Jurkat, Clone E6-1 (cell line): ENCODE measurements at regions not wholly inside any gene's neighbourhood (a gene's known extent, or its start where the extent isn't known, plus 50 kb on each side); places are given as distances from the start of the nearest gene placed in this dataset.

ENCODE experiments used
- DNase-seq: peaks from one replicate; pipeline ENCODE4 v3.0.0-alpha.2; 2011; ENCODE audit warnings: low read depth, low spot score
- H3K4me3 ChIP-seq: 2 replicates; pipeline ENCODE4 v1.5.1; 2011; ENCODE audit warnings: mild to moderate bottlenecking, low read length, control low read depth, moderate library complexity

DNA sequence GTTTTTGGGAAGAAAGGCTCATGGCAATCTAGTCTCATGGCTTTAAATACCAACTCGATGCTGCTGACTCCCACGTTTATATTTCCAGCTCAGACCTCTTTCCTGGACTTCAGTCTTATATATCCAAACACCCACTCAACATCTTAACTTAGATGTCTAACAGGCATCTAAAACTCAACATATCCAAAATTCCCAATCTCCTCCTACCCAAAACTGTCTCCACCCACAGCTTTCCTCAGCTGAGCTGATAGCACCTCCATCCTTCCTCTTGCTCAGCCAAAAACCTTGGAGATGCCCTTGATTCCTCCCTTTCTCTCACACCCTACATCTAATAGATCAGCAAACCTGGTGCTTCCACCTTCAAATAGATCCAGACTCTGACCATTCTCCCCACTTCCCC lies 202.5 kb downstream of the TLE3 start:
- no peak overlapping the region for H3K4me3 ChIP-seq

DNA sequence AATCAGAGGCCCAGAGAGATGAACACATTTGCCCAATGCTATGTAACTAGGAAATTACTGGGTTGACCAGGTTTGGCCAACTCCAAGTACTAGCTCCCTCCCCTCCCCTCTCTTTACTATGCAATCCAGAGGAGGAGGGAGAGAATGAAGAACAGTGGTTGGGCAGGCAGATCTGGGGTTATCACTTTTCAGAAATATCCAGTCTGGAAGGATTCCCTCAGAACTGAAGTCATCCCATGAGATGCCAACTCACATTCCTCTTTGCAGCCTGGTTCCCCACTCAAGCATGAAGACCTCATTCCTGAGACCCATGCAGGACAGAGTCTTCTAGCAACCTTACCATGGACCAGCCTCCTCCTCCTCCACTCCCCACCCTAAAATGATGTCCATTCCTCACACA lies 201.1 kb downstream of the TLE3 start:
- no peak overlapping the region for H3K4me3 ChIP-seq
- DNase-seq, result no peak

More for the DNA sequence above, 202.5 kb downstream of the TLE3 start:
- no peak for DNase-seq

DNA sequence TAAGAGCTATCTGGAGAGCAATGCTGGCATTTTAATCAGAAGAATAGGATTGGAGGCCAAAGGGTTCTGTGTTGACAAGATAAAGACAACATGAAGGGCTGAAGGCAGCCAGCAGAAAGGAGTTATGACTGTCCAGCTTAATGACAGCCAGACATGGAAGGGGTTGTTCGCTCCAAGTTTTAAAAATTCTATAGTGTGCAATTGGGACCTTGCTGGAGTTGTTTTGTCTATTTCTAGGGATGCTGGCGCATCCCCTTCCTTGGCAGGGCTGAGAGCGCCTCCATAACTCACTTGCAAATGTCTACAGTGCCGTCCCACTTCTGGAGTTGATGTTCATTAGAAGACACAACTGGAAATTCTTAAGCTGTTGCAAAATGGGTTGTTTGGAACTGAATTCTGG lies 200.7 kb downstream of the TLE3 start:
- H3K4me3 ChIP-seq, result no peak overlapping the region
- no peak for DNase-seq

DNA sequence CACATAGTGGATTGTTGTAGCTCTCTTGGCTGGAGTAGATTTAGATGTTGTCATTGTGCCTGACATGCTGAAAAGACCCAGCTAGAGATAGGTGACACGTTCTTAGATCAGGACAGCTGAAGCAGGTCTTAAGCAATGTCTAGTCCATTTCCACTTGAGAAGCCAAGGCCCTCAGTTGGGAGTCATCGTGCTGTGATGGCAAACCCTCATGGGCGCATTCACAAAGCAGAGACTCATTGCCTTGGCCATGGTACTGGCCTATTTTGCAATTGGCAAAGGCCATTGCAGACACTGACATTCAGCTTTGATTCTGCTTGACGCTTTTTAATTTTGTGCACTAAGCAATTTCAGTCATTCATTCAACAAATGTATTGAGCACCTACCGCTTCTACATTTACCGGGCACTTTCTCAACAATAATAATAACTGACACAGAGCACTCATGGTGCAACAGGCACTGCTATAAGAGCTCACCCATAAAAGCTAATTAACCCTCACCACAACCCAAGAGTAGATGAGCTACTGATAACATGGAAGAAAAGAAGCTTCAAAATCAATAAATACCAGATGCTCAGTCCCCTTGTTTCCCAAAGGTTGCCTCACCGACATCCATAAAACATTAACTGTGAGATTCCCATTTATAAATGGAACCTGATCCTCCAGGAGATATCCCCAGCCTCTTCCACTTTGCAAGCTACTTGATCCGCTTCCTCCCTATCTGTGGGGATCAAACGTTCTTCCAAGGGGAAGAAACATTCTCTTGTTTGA lies 200.1 kb downstream of the TLE3 start:
- no peak for DNase-seq
- H3K4me3 ChIP-seq, result no peak overlapping the region

DNA sequence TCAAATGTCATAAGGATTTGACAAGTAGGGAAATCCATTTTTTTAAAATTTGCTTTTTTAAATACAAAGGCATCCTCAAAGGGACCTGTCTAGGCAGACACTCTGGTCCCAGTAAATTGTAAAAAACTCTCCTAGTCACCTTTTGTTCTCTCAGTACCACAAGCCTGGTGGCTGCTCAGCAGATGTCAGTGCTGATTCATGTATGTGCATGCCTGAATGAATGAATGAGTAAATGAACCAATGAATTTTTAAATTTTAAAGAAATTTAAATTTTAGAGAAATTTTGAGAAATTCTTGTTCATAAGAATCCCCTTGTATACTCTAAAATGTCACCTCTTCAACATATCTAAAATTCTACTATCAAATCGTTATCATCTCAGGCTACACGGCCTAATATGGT lies 199.5 kb downstream of the TLE3 start:
- DNase-seq, result no peak

DNA sequence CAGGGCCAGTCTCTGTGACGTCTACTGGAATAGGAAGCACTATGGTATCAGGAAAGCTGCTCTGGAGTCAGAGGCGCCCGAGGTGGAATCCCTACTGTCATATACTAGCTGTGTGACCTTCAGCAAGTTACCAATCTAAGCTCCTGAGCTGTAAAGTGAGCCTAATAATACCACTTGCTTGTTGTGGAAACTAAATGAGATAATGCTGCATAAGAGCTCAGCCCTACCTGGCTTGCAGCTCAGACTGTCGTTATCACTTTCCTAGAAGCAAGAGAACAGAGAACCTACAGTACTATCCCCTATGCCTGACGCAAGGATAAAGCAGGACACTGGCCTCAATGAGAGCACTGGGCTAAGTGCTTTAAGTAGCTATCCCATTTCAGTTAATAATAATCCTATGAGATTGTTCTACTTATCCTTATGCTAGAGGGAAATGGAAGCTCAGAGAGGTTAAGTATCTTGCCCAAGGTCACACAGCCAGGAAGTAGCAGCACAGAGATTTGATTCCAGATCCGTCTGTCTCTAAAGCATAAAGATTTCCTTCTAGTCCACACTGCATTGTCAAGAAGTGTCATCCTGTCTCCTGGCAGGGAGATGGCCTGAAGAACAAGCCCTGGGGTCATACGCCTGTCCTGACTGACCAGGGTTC lies 195.2 kb downstream of the TLE3 start:
- H3K4me3 ChIP-seq, result no peak overlapping the region

More for the DNA sequence above, 199.5 kb downstream of the TLE3 start:
- H3K4me3 ChIP-seq, result no peak overlapping the region

DNA sequence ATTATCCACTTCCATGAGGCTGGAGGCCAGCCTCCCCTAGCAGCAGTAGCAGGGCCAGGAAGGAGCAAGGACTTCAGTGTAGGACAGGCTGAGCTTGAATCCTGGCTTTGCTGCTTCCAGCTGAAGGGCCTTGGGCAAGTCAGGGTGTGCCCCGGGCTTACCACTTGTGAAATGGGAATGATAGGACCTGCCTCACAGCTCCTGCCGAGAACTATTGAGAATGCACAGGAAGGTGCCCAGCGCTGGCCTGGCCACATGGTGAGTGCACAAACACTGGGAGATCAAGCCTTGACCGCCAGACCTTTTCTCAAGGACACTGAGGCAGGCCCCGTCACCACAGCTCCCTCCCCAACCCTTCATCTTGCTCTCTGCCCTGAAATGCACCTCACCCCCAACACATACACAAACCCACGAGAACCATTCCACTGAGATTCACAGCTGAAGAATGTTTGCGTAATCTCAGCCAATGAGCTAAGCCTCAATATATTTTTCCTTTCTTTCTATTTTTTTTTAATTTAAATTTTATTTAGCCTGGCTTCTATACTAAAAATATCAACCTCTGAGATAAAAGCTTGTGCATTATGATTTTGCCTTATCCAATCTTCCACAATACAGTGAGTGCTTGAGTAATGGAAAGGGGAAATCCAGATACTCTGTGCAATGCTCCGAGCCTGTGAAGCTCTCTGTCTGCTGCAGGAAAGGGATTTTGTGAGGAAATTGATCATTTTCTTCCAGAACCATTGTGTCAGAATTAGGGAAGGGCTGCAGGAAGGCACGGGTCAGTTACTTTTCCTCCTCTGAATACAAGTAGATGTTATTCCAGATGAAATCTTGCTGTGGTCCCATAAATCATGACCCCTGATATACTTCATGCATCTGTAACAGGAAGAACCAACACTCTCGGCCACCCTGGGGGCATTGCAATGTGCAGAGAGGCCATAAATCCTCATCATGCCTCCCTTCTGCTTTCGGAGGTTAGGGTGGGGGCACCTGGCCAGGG lies 193.9 kb downstream of the TLE3 start:
- no peak overlapping the region for H3K4me3 ChIP-seq
- DNase-seq, result no peak

More for the DNA sequence above, 195.2 kb downstream of the TLE3 start:
- no peak for DNase-seq

DNA sequence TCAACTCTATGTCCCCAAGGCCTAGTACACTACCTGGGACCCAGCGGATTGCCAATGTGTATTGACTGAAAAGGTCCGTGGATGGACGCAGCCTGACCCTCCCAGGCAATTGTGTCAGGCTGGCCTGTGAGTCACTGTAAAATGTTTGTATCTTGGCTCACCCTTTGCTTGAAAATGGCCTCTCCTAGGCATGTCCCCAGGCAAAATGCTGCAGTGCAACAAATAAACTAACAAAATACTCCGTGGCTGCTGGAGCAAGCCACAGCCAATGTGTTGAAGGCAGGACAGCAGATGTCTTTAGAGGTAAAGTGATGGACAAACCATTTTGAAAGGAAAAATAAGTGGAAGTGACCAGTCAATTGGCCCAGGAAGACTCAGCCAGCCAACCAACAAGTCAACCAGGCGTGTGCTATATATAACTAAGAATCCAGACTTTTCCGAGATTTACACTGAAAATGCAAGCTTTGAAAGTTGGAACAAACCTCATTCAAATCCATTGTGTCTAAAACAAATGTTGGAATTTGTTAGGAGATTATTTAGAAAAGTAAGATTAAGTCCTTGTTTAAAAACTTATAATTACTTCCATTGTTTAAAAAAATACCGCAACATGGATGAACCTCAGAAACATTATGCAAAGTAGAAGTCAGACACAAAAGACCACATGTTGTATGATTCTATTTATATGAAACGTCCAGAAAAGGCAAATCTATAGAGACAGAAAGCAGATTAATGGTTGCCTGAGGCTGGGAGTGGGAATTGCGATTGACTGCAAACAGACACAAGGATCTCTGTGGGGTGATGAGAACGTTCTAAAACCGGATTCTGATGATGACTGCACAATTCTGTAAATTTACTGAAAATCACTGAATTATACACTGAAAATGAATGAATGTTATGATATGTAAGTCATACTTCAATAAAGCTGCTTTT lies 191.2 kb downstream of the TLE3 start:
- no peak for DNase-seq
- H3K4me3 ChIP-seq, result no peak overlapping the region

DNA sequence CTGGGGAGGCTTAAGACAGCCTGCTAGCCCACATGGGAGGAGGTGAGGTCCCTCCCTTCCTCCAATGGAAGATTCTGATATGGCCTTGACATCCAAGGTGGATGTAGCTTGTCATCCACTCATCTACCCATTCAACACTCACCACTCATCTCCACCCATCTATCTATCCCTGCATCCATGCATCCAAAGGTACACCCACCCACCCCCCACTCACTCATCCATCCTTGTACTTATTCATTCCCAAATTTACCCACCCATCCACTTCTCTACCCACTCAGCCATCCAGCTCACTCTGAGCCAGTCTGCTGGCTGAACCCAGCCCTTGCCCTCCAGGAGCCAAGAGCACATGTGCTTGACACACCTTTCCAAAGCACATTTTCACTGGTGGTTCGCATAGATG lies 189.7 kb downstream of the TLE3 start:
- H3K4me3 ChIP-seq, result no peak overlapping the region
- no peak for DNase-seq

DNA sequence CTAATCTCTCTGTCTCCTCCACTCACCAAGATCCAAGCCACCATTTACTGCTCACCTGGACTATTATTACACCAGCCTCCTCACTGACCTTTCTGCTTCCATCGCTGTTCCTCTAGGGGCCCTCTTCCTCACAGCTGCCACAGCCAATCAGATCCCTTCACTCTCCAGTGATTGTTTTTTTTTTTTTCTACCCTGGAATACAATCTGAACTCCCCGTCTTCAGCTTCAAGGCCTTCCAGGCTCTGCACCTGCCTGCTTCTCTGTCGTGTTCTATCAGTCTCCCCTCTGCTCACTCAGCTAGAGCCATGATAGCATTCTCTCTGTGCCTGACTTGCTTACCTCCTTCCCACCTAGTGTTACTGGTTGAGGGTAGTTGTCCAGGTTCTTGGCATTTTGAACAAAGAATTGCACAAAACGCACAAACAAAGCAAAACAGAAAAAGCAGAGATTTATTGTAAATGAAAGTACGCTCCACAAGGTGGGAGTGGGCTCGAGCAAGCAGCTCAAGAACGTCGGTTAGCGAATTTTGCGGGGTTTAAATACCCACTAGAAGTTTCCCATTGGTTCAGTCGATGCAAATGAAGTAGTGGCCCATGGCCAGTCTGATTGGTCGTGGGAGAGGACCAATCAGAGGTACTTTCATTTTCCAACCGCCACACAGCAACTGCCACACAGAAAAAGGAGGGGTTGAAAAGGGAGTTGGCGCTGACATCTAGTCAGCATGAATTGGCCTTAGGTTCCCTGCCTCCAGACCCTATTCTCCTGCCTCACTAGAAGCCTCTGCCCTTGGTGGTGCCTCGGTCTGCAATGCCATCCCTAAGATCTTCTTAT lies 188.9 kb downstream of the TLE3 start:
- no peak overlapping the region for H3K4me3 ChIP-seq
- DNase-seq, result no peak

DNA sequence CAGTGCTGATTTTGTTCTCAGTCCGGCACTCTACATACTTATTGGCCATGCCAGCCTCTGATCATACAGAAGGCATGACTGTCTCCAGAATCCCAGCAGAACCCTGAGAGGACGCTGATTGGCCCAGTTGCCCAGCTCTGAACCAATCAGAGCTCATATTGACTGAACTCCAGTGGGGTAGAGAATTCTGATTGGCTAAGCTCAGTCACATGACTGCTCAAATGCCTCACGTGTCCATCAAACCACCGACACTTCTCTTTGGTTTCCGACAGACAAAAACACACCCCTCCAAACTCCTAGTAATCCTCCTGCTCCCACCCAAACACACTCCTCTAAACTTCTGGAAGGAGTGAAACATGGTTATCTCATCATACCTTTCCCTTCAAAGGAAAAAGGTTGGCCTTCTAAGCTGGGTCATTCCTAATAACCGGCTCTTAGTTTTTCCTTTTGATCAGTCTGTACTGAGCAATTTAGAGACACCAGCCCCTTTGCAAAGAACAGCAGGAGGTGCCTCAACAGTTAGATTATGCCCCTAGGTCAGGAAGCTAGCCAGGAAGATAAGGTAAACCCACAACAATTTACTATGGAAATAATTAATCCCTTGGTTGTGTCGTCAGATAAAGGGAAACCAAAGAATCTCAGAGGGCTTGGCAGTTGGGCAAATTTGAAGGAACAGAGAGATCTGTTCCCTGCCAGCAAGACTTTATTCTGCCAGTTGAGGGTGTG lies 187.8 kb downstream of the TLE3 start:
- no peak for DNase-seq
- H3K4me3 ChIP-seq, result no peak overlapping the region

DNA sequence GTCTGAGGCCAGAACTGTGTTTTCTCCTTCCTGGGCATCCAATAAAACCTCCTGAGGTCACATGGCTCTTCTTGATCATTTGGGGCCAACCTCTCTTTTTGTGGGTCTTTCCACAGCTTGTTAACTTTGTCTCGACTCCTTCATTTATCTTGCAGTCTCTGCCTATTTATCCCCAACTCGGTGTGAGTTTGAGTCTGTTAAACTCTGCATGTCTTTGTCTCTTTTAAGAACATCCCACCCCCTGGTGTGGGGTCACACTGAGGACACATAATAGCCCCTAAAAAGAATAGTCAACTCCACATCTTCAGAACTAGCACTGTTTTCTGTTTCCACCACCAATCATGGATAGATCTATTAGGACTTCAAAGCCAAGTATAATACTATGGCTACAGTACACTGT lies 187.2 kb downstream of the TLE3 start:
- DNase-seq, result no peak
- H3K4me3 ChIP-seq, result no peak overlapping the region

DNA sequence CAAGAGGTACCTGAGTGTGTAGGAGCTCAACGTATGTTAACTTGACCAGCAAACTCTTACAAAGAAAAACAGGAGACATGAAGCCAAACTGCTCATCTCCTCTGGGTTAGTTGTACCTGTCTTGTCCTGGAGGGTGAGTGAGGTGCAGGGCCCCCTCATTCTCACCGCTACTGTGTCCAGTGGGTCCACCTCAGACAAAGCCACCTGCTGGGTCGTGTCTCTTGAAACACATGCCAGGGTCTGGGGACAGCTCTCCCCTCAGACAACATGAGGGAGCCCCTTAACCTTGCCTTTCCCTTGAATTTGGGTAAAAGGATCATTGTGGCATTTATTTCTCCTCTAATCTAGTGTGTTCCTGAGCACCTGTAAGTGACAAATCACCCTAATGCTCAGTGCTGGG lies 185.6 kb downstream of the TLE3 start:
- H3K4me3 ChIP-seq, result no peak overlapping the region
- no peak for DNase-seq

DNA sequence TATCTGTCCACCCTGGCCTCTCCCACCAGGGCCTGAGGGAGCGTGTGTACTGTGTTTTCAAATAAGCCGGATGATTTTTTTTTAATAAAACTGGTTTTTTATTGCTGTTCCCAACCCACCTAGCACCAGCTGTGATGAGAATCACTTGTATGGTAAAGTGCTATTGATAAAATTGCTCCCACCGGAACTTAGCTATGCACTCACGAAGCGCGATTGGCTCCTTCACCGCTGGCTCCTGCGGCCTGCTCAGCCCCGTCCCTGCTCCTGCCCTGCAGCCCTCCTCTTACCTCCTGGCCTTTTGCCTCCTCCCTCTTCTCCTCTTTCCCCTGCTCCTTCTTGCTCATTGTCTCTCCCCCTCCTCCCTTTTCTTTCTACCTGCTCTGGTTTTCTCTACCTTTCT lies 183.7 kb downstream of the TLE3 start:
- H3K4me3 ChIP-seq, result no peak overlapping the region

DNA sequence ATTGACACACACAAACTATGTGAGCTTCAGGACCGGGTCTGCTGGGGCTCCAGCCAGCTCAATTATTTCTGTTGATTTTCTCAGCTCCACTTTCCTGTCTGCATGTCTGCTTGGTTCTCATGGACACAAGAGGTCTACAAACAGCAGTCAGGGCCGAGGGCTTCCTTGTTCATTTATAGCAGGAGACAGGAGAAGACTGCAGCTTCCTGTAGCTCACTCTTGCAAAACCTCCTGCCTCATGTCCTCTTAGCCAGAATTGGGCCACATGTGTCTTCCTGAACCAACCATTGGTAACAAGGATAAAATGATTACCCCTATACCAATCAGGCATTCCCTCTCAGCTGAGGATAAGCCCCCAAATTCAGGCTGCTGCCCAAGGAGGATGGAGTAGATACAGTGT lies 182.8 kb downstream of the TLE3 start:
- no peak overlapping the region for H3K4me3 ChIP-seq
- DNase-seq, result no peak

More for the DNA sequence above, 183.7 kb downstream of the TLE3 start:
- DNase-seq, result no peak

DNA sequence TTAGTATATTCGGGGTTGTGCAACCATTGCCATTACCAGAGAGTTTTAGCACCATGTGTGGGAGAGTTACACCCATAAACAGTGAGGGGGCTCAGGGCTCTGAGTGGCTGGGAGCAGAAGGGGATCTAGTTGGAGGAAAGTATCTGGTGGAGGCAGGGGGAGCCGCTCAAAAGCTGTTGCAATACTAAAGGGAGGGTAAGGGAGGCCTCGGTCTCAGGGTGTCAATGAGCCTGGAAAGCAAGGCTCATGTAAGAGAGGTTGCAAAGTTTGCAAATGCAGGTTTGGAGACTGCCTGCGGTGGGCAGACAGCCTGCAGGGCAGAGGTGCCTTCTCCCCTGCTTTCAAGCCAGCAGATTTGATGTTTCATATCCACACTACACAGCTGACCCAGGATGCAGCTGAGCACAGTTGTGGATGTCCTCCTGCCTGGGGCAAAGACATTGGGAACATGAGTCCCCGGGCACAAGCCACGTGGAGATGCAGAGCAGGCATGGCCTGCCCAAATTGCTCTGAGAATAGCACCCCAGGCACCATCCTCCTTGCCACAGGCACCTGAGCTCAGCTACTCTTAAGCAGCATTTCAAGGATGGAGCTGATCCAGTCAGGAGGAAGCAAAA lies 181.4 kb downstream of the TLE3 start:
- no peak overlapping the region for H3K4me3 ChIP-seq
- no peak for DNase-seq

DNA sequence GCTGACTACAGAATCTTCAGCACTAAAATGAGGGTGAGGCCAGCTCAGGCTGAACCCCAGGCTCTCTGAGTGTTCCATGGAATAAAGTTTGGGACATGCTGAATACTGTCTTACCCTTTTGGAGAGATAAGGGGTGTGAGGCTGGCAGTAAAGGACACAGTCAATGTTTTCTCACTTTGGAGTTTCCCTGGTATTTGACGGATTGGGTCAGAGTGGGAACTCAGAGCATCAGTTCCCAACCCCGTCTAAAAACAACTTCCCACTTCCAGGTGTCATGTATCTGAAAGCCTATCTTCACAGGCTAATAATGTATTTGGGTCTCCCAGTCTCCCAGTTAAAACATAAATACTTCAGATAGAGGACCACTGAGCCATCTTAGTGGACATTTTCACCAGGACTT lies 180.7 kb downstream of the TLE3 start:
- no peak overlapping the region for H3K4me3 ChIP-seq
- no peak for DNase-seq
